HG02571 (cell line): ENCODE measurements at regions not wholly inside any gene's neighbourhood (a gene's known extent, or its start where the extent isn't known, plus 50 kb on each side); places are given as distances from the start of the nearest gene placed in this dataset.

Source experiments
- ATAC-seq: cut with Tn5 transposase; IDR thresholded peaks from one replicate; pipeline ENCODE4 v1.9.1; 2021; ENCODE audit warnings: mild to moderate bottlenecking, moderate library complexity; ENCODE audit not compliant: unreplicated experiment

DNA sequence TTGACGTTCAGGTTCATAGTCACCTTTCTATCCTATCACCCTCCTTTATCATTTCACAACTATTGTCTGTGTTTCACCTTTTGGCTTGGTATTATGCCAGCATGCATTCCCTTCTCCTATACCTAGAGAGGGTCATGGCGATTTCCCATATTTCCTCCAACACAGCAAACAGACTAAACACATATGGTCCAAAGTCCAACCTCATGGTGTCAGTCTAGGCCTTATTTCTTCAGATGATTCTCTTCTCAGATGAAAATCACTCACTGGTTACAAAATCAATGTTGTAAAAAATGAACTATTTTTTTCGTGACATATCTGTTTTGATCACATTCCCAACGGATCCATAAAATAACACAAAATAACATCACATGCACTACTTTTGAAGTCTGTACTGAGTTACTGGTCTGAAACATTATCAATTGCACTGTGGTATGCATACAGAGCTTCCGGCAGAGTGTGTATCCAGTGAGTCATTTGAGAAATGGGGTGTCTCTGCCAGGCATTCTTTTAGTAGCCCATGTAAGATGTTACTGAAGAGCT, 204.8 kb upstream of the GALNT5 start:
- ATAC-seq = no peak

DNA sequence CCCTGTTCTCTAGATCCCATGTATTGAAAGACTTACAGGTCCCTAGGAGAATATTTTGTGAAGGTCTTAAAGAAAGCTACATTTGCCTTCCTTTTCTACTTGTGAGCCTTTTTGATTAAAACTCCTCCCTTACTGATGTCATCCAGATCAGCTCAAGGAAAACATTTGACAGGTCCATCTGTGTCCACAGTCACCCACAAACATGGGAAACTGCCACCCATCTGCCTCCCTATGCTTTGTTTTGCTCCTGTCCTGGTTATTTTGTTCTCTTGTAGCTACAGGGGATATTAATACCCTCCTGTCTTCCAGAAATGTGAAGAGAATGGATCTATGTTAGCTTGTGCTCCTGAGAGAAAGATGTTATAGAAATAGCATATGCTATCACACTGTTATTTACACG, 203.6 kb upstream of the GALNT5 start:
- no peak for ATAC-seq

DNA sequence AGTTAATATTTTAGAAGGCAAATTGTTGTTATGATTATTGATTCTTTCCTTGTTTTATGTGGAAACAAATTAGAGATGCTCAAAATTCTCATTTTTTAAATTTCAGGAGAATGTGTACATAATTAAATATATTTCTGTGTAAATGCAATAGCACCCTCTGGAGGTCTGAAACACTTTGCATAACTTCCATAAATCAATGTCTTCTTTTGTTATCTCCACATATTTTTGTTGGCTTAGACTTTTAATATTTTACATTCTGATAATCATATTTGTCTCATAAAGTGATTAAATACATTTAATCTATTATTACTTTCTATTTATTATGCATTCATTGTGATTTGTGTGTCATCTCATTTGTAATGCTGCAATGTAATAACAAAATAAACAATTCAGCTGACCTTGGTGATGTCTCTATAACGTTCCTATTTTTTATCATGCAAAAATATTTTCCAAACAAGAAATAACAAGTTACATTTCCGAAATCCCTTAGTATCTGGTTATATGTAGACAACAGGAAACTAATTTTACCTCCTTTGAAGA, 201.8 kb upstream of the GALNT5 start:
- ATAC-seq = no peak

DNA sequence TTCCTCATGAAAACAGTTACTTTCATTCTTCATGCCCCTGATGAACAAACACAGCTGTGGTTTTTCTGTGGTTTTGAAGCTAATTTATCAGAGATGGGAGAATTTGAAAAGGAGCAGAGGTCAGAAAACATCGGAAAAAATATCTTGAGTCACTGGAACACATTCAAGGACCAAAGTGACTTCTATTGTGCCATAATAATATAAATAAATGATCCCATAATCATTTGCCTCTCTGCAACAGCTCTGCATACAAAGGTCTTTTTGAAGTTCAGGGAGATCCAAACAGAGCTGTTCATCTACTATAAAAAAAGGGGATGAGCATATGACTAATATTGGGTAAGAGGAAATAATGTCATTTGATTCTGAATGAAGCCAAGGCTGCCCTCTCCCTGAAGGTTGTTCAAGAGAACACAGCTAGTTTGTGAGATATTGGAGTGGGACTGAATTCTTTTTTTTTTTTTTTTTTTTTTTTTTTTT, 201.3 kb upstream of the GALNT5 start:
- ATAC-seq = no peak

DNA sequence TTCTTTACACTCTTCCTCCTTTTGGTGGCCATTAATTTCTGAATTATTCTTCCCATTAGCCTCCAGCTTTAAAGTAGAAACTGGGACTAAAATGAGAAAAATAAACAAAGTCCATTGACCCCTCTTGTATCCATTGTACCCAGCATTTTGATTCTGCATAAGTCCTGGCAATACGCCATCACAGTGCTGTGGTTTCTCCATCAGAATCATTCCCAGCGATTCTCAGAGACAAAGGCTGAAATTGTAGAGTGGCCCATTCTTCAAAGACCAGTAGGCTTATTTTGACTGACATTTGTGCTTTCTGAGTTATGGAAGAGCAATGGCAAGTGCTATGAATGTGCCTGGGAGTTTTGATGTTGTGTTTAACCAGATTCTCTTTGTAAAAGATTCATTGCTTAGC, 199.3 kb upstream of the GALNT5 start:
- no peak for ATAC-seq

DNA sequence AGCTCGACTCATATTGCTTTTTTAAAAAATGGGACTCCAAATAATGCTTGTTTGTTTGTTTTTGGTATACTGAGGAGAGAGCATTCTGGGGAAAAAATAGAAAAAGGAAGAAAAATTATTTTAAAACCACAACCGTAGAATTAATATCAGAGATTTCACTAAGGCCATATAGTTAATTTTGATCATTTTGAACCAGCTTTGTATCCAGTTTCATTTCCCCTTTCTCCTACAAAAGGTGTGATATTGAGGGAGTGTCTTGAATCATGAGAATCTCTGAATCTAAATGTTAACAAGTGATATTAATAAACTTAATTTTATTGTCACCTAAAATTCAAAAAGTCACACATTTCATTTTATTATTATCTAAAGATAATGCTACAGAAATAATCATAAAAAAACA, 198.5 kb upstream of the GALNT5 start:
- ATAC-seq = no peak

DNA sequence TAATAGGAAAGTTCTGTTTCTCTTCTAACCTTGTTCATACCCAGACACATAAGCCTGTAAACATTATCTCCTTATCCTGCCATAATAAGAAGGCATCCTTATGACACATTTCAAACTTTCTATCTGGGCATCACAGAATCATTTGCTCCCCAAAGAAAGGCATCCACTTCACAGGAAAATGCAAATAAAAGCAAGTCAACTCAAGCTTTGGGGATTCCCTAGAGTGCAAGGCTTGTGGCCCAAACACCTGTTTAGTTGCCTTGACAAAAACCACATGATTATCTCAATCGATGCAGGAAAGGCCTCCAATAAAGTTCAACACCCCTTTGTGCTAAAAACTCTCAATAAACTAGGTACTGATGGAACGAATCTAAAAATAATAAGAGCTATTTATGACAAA, 195.7 kb upstream of the GALNT5 start:
- peak; percentile 94 for ATAC-seq

DNA sequence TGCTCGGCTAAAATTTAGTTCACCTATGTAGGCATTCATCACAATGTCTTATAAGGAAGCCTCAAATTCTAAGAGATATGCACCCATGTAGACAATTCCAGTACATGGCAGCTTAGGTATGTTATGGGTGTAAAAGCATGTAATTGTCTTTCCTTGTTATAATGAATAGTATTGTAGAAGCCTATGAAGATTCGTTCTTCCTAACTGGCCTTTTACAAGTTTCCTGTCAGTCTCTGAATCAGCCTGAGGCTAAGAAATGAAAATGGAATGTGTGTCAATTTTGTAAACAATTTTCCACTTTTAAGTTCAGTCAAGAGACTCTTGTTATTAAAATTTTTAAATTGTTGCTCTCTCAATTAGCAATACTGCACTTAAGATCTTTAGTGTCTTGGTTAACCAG, 189.9 kb upstream of the GALNT5 start:
- no peak for ATAC-seq

DNA sequence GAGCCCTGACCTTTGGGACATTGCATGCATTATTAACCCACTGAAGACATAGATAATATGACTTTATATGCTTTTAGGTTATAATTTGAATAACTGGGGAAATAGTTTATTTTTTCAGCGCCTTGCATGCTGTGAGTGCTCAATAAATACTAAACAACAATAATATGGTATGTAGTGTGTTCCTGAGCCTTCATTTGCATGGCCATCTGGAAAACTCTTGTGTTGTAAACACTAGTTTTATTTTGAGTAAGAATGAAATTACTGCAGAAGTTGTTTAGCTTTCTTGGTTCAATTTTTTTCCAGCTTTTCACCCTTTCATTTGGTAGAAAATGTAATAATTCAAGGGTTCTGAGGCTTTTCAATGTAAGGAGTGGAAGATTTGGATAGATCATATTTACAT, 189.3 kb upstream of the GALNT5 start:
- no peak for ATAC-seq

DNA sequence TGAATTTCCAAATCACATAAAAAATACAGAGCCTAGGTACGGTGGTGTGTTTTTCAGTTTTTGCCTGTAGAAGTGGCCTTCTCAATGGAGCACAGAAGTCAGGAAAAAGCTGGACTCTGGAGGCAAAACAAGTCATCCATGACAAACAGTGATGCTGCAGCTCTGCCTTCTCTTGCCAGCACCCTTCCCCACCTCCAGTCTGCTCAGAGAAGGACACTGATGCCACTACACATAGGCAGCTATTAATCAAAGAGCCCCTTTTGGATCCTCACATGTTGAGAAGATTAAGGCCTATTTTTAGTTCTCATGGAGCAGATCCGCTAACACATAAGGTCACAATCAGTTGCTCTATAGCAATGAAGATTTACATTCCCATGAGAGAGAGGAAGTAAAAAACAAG, 181.6 kb upstream of the GALNT5 start:
- no peak for ATAC-seq

DNA sequence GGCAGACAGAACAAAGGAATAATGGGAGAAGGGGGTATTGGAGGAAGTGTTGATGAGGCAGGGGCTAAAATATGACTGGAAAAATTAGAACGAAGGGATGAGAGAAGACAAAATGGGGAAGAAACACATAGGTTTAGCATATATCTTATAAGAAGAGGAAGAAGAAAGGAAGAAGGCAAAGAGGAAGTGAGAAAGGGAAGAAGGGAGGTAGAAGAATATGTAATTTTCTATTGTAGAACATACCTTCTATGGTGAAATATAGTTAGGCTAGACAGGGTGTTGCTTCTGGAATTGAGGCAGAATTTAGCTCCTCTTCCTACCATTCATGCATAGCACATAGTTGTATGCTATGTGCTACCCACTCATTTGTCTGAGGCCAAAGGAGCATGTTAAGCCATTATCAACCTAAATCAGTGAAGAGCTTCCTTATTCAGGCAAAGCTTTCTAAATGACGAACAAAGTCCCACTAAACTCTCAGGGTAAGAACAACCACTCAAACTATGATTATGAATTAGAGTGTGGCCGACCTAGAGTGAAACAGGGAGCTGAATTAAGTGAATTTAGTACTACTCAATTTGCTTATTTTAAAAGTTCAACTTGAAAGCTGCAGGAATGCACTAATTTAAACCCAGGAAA, 180.9 kb upstream of the GALNT5 start:
- peak; percentile 39 for ATAC-seq

DNA sequence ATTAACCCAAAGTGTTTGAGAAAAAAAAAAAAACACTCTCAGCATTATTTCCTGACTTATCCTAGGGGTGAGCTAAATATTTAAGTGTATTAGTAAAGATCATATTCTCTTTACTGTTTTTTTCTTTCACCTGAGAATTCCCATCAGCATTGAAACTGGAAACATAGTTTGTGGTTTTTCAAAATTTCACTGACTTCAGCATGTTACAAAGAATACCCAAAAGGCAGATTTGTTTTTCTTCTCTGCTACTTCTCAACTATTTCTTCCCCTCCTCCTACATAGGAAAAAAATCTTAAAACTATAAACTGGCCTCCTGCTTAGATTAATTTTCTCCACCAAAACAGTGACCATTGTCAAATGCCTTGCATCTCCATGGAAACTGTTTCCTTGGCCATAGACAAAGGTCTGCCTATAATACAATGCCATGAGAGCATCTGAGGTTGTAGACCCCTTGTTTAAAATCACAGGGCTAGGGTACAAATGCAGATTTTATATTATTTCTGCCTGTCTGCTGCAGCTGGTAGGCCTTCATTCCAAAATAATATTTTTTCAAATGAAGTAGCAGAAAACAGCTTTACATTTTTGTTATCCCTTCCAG, 179.7 kb upstream of the GALNT5 start:
- no peak for ATAC-seq

DNA sequence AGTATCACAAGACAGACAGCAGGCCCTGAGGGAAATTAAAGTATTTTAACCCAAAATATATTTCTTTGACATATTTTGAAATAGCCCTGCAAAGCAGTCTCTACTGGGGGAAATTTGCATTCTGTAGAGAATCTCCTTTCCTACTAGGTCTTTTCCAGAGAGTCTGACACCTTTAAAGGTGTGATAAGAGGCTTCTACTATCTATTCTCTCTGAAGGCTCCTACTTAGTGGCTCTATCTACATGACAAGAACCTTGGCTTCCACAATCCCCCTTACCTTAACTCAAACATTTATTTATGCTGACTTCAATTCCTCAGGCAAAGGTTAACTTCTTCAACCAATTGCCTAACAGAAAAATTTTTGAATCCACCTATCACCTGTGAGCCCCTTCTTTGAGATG, 174.6 kb upstream of the GALNT5 start:
- no peak for ATAC-seq

DNA sequence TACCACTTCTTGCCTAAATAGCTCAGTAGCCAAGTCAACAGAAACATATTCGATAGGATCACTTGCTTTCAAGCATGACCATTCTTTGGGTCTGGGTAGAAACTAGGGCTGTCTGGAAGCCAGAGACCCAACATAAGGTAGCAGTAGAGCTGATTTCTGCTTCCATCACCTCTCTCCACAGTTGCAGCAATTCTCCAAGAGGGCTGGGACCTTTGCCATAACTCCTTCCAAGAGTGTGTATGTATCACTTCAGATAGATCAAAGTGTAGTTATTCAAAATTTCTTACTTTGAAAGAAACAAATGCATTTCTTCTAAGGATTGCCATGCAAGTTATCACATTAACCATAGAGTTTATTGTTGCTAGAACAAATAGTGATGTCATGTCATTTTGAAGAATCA, 172.0 kb upstream of the GALNT5 start:
- no peak for ATAC-seq

DNA sequence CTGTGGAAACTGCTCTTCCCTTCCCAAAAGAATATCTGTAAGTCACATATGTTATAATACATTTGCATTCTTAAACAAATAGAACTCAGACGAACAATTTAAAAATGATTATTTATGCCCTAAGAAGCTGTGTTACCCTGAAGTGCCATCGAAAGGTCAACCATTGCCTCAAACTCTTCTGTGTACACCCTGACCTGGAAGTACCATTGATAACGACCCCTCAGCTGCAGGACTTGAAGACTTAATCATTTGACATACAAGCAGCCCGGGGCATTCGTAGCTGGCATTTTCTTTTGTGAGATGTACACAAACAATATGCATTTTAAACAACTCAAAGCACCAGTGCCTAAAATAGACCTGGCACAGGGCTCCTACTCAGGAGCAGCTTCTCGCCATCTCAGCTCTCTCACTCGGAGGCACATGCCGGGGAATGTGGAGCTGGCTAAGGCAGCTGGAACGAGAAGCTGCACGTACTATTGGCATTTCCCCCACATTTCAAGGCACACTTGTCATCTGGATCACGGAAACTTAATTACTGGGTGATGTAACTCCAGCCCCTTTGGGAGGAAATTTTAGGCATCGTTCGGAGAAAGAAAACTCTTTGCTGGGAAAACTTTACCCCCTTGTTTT, 170.0 kb upstream of the GALNT5 start:
- ATAC-seq = no peak

DNA sequence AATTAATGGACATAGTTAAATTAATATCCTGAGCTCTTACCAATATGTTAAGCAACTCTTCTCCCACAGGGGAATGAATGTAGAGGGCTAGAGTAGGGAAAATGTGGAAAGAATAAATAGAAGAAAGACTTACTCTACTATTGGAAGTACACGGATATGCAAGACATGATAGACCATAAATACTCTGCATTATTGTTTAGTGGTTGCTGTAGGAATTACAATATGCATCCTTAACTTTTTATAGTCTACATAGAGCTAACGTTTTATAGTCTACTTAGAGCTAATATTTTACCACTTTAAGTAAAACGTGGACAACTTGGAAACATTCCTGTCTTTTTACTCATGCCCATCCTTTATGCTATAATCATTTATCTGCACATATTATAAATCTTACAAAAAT, 163.8 kb upstream of the GALNT5 start:
- no peak for ATAC-seq

DNA sequence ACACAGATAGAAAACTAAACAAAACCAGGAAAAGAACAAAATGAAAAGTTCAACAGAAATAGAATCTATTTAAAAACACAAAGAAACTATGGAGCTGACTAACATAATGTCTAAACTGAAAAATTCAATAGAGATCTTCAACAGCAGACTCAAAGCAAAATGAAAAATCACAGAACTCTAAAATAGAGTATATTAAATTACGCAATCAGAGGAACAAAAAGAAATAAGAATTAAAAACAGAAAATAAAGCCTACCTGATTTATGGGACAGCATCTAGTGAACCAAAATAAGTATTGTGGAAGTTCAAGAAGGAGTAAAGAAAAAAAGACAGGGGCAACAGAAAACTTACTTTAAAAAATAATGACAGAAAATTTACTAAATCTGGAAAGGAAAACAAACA, 152.1 kb upstream of the GALNT5 start:
- no peak for ATAC-seq

DNA sequence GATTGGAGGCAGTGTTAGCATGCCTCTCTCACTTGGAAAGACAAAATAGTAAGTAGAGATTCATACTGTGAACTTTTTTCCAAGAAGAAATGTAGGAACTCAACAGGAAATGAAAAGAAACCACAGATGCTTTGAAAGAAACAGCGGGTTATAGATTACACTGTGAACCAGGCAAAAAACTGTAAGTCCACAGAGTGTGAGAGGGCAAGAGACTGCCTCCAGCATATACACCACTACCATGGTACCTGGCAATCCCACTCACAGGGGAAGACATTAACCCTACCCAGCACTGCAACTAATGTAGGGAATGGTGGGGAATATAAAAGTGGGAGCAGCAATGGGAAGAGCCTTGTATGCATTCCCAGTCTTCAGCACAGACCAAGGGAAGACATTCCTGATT, 150.6 kb upstream of the GALNT5 start:
- no peak for ATAC-seq

DNA sequence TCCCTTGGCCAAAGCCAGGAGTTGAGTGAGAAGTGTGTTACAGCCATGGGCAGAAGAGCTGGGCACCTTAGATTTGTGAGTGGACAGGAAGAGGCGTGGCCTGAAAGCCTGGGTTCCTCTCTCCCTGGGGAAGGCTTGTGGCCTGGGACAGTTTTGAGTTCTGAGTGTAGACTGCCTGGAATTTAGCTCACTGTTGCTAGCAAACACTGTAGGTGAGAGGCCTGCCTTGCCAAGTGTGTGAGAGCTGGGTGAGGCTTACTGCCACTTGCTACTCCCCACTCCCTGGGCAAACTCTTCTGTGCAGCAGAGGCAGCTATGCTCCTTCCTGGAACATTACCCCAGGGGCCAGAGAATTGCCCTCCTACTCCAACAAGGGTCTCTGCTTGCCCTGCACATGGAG, 150.0 kb upstream of the GALNT5 start:
- ATAC-seq = no peak

DNA sequence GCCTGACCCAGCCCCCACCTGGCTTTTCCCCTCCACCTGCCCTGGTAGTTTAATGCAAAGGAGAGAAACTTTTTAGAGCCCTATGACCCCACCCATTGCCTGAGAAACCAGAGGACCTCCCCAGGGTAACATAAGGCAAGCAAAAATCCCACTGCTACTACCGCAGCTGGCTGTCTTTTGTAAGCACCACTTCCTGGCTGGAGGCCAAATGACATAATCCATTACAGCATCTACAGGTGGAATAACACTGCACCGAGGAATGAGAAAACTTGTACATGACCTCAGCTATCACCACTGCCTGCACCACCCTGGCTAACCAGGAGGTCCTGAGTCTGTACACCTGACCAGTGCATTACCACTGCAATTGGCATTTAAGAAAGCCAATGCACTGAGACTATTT, 149.6 kb upstream of the GALNT5 start:
- ATAC-seq = no peak

DNA sequence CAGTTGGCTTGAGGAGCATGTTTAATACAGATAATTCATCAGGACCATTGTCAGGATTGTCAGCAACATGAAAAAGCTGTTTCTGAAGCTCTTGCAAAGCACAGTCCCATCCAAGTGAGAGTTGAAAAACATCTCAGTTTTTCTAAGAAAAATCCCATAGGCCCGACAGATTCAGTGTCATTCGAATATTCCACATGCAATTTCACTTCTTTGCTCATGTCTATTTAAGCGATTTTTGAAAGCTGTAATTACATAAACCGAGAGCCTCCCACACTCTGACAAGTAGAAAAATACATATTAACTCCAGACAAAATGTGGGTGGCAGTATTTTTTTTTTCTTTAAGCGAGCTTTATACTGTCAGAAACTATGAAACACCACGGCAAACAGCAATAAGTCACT, 134.7 kb upstream of the GALNT5 start:
- no peak for ATAC-seq

DNA sequence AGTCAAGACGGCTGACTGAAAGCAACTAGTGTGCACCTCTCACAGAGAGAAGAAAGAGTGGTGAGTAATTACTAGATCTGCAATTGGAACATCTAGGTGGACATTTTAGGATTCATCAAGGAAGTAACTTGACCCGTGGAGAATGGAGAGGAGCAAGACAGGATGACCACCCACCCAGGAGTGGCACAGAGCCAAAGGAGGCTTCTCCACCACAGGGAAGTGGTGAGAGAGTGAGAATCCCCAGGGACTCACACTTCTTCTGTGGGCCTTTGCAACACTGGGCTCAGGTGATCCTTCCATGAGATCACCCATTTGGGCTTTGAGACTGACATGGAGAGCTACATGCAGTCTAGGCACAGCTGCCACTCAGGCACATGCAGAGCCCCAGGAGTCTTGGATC, 132.8 kb upstream of the GALNT5 start:
- no peak for ATAC-seq
